ENCODE measurements at regions not wholly inside any gene's neighbourhood (a gene's known extent, or its start where the extent isn't known, plus 50 kb on each side); places are given as distances from the start of the nearest gene placed in this dataset.

DNA sequence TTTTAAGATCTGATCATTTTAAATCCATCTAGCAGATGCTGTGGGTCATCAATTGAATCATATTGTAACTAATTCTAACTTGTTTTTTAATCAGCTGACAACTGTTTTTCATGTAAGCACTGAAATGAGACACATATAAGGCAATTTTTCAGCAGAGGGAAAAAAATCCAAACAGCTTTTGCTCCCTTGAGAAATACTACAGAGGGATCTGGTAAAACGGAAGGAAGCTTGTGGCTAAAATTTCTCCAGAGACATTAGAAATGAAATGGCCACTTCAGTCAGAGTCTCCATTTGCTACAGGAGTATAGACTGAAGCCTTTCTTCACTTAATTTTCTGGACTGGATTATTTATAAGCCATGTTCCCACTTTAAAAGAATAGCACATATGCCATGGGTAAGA is 385.9 kb downstream of the MAN2A1 start:
- Histone ChIP-seq H3K9me3 (ENCODE audit: low read length) (no peaks in the 10 kb centered on the region), H3K9ac (ENCODE audit: low read length) (no peak overlapping the region), H3F3A (ENCODE audit: insufficient read depth, low read length) (no peaks in the 10 kb centered on the region), H2AFZ (ENCODE audit: low read length) (no peak overlapping the region), H3K79me2 (ENCODE audit: insufficient read depth, low read length) (no peaks in the 10 kb centered on the region), H4K20me1 (ENCODE audit: insufficient read depth, low read length) (no peaks in the 10 kb centered on the region), H3K36me3 (ENCODE audit: insufficient read depth, low read length) (no peaks in the 10 kb centered on the region; the same call in 1 of the 2 replicates), H3K4me3 (ENCODE audit: low read depth, low read length, poor library complexity, severe bottlenecking) (no peak overlapping the region), H3K27me3 (ENCODE audit: insufficient read depth, low read length) (no peaks in the 10 kb centered on the region), H3K9me2 (ENCODE audit: low read depth, low read length) (no peaks in the 10 kb centered on the region), H3K27ac (ENCODE audit: low read depth, low read length, poor library complexity, severe bottlenecking) (no peak overlapping the region), H3K4me1 (ENCODE audit: insufficient read depth, low read length, severe bottlenecking) (no peaks in the 10 kb centered on the region), H3K4me2 (ENCODE audit: low read length) (no peak overlapping the region)
- TF ChIP-seq, protein P1, sequence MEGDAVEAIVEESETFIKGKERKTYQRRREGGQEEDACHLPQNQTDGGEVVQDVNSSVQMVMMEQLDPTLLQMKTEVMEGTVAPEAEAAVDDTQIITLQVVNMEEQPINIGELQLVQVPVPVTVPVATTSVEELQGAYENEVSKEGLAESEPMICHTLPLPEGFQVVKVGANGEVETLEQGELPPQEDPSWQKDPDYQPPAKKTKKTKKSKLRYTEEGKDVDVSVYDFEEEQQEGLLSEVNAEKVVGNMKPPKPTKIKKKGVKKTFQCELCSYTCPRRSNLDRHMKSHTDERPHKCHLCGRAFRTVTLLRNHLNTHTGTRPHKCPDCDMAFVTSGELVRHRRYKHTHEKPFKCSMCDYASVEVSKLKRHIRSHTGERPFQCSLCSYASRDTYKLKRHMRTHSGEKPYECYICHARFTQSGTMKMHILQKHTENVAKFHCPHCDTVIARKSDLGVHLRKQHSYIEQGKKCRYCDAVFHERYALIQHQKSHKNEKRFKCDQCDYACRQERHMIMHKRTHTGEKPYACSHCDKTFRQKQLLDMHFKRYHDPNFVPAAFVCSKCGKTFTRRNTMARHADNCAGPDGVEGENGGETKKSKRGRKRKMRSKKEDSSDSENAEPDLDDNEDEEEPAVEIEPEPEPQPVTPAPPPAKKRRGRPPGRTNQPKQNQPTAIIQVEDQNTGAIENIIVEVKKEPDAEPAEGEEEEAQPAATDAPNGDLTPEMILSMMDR (IDR thresholded peaks at IDR 0.05; ENCODE audit: low read length), result no peak
- no peak for TF ChIP-seq EZH2 (IDR thresholded peaks at IDR 0.05; ENCODE audit: borderline replicate concordance, low read length)

DNA sequence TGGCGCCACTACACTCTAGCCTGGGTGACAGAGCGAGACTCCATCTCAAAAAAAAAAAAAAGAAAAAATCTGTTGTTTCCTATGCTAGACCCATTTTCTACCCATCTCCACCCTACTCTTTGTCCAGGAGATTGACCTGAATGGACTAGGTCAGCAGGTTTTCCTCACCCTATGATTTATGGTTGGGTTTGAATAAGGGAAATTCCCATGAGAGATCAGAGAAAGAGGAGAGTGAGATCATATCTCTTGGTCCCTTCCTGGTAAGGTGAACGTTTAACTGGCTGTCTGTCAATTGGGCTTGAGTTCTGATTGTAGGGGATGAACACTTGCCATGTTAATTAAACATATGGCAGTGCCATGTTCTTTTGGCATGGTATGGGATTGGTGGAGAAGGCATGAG is 387.4 kb downstream of the MAN2A1 start:
- Histone ChIP-seq H3K4me3 (ENCODE audit: low read depth, low read length, poor library complexity, severe bottlenecking) (no peak overlapping the region), H2AFZ (ENCODE audit: low read length) (no peak overlapping the region), H3K27ac (ENCODE audit: low read depth, low read length, poor library complexity, severe bottlenecking) (no peak overlapping the region), H3K4me1 (ENCODE audit: insufficient read depth, low read length, severe bottlenecking) (no peaks in the 10 kb centered on the region), H3K79me2 (ENCODE audit: insufficient read depth, low read length) (no peaks in the 10 kb centered on the region), H3K9me3 (ENCODE audit: low read length) (no peaks in the 10 kb centered on the region), H4K20me1 (ENCODE audit: insufficient read depth, low read length) (no peaks in the 10 kb centered on the region), H3K9ac (ENCODE audit: low read length) (no peak overlapping the region), H3K27me3 (ENCODE audit: insufficient read depth, low read length) (no peaks in the 10 kb centered on the region), H3K9me2 (ENCODE audit: low read depth, low read length) (no peaks in the 10 kb centered on the region), H3F3A (ENCODE audit: insufficient read depth, low read length) (no peaks in the 10 kb centered on the region), H3K4me2 (ENCODE audit: low read length) (no peak overlapping the region), H3K36me3 (ENCODE audit: insufficient read depth, low read length) (no peaks in the 10 kb centered on the region; the same call in 1 of the 2 replicates)
- no peak for TF ChIP-seq EZH2 (IDR thresholded peaks at IDR 0.05; ENCODE audit: borderline replicate concordance, low read length)
- TF ChIP-seq, protein P1 (IDR thresholded peaks at IDR 0.05; ENCODE audit: low read length), result no peak

DNA sequence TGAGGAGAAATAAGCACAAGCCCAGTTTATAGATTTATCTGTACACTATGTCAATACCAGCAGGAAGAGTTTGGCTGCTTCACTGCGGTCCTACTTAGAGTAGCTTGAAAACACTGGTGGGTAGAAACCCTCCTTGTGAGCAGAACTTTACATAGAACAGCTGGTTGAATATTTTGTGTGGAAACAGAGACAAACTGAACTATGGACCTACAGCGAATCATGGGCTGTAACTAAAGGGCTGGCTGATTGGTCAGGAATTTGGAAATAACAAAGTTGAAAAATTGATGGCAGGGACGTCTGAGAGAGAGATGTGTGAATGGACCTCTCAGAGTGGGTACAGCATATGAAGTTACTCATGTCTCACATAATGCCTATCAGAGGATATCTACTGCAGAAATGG is 392.5 kb downstream of the MAN2A1 start:
- no peaks in the 10 kb centered on the region; the same call in 1 of the 2 replicates for H3K36me3 ChIP-seq (ENCODE audit: insufficient read depth, low read length)
- H3K79me2 ChIP-seq (ENCODE audit: insufficient read depth, low read length), result no peaks in the 10 kb centered on the region
- no peak overlapping the region for H3K4me2 ChIP-seq (ENCODE audit: low read length)
- no peaks in the 10 kb centered on the region for H3F3A ChIP-seq (ENCODE audit: insufficient read depth, low read length)
- H3K27ac ChIP-seq (ENCODE audit: low read depth, low read length, poor library complexity, severe bottlenecking), result no peak overlapping the region
- H3K9me3 ChIP-seq (ENCODE audit: low read length), result no peaks in the 10 kb centered on the region
- H3K4me1 ChIP-seq (ENCODE audit: insufficient read depth, low read length, severe bottlenecking), result peaks cover 13% of the 10 kb centered on the region
- H2AFZ ChIP-seq (ENCODE audit: low read length), result no peak overlapping the region
- no peaks in the 10 kb centered on the region for H3K27me3 ChIP-seq (ENCODE audit: insufficient read depth, low read length)
- H3K4me3 ChIP-seq (ENCODE audit: low read depth, low read length, poor library complexity, severe bottlenecking), result no peak overlapping the region
- TF ChIP-seq, protein P1 (IDR thresholded peaks at IDR 0.05; ENCODE audit: low read length), result no peak
- no peak for TF ChIP-seq EZH2 (IDR thresholded peaks at IDR 0.05; ENCODE audit: borderline replicate concordance, low read length)
- H3K9ac ChIP-seq (ENCODE audit: low read length), result no peak overlapping the region
- no peaks in the 10 kb centered on the region for H3K9me2 ChIP-seq (ENCODE audit: low read depth, low read length)
- H4K20me1 ChIP-seq (ENCODE audit: insufficient read depth, low read length), result no peaks in the 10 kb centered on the region

All from OCI-LY1 (cell line).